CD14-positive monocyte (primary cell): ENCODE measurements at regions not wholly inside any gene's neighbourhood (a gene's known extent, or its start where the extent isn't known, plus 50 kb on each side); places are given as distances from the start of the nearest gene placed in this dataset.

Experiments
- DNase-seq, 3 donors: peaks; one replicate each; pipeline ENCODE4 v3.0.0-alpha.2; 2011 to 2022
- H2AFZ ChIP-seq: 2 replicates; pipeline ENCODE4 v1.6.0; 2012; ENCODE audit warnings: mild to moderate bottlenecking, low read depth, low read length, inconsistent platforms; ENCODE audit not compliant: insufficient read depth, poor library complexity, severe bottlenecking
- H3K27ac ChIP-seq, 2 donors: 1 replicate in 1 of 2; 2 replicates in 1 of 2; pipeline ENCODE4 v1.5.1; 2012 to 2013; ENCODE audit warnings: low read length in 2 of 2, control low read depth in 1 of 2, inconsistent platforms in 1 of 2, low read depth in 1 of 2, mild to moderate bottlenecking in 1 of 2
- H3K27me3 ChIP-seq, 2 donors: one replicate each; pipeline versions ENCODE4 v1.6.0 to v1.6.1; 2011 to 2013; ENCODE audit warnings: low read length in 2 of 2; ENCODE audit not compliant: control insufficient read depth in 2 of 2, insufficient read depth in 2 of 2
- H3K36me3 ChIP-seq, 2 donors: replicated peaks in 1 of 2; 1 replicate in 1 of 2; 2 replicates in 1 of 2; pipeline versions ENCODE4 v1.5.1 to v1.6.1; 2012 to 2013; ENCODE audit warnings: low read length in 2 of 2, control low read depth in 1 of 2, inconsistent platforms in 1 of 2, mild to moderate bottlenecking in 1 of 2; ENCODE audit not compliant: insufficient read depth in 2 of 2, control insufficient read depth in 1 of 2
- H3K4me1 ChIP-seq, 2 donors: 1 replicate in 1 of 2; 2 replicates in 1 of 2; pipeline versions ENCODE4 v1.5.1 to v1.6.1; 2012 to 2013; ENCODE audit warnings: low read length in 2 of 2, control low read depth in 1 of 2, inconsistent platforms in 1 of 2, mild to moderate bottlenecking in 1 of 2, moderate library complexity in 1 of 2; ENCODE audit not compliant: insufficient read depth in 2 of 2, control insufficient read depth in 1 of 2
- H3K4me2 ChIP-seq: replicated peaks from 2 replicates; pipeline ENCODE3; 2012; ENCODE audit warnings: low read length, moderate library complexity, mild to moderate bottlenecking; ENCODE audit not compliant: poor library complexity, severe bottlenecking; ENCODE audit errors: extremely low read depth
- H3K4me3 ChIP-seq, 3 experiments: fragments of 200-600 bp in 1 of 3; sonication (generic) in 1 of 3; replicated peaks in 1 of 3; 1 replicate in 2 of 3; 2 replicates in 1 of 3; pipeline ENCODE4 v1.5.1; 2011 to 2013; ENCODE audit warnings: low read length in 3 of 3, mild to moderate bottlenecking in 3 of 3, control low read depth in 2 of 3, low read depth in 2 of 3, inconsistent platforms in 1 of 3, moderate library complexity in 1 of 3
- H3K79me2 ChIP-seq: 2 replicates; pipeline ENCODE4 v1.6.0; 2012; ENCODE audit warnings: mild to moderate bottlenecking, control low read depth, inconsistent platforms, low read length, moderate library complexity; ENCODE audit not compliant: insufficient read depth
- H3K9ac ChIP-seq: 2 replicates; pipeline ENCODE4 v1.6.0; 2017; ENCODE audit warnings: low read length, mild to moderate bottlenecking; ENCODE audit not compliant: insufficient read depth, poor library complexity, severe bottlenecking
- H3K9me3 ChIP-seq, 2 donors: replicated peaks in 1 of 2; 1 replicate in 1 of 2; 2 replicates in 1 of 2; pipeline versions ENCODE4 v1.5.1 to v1.6.1; 2012 to 2013; ENCODE audit warnings: low read length in 2 of 2, control low read depth in 1 of 2; ENCODE audit not compliant: control insufficient read depth in 1 of 2, insufficient read depth in 1 of 2
- H4K20me1 ChIP-seq: 2 replicates; pipeline ENCODE4 v1.6.0; 2012; ENCODE audit warnings: mild to moderate bottlenecking, low read length, control low read depth, moderate library complexity; ENCODE audit not compliant: insufficient read depth
- H3K27ac Mint-ChIP-seq, 7 donors: one replicate each; pipeline ENCODE4 v1.8.0; 2020; ENCODE audit warnings: mild to moderate bottlenecking in 7 of 7, mixed read lengths in 7 of 7, moderate library complexity in 6 of 7, inconsistent platforms in 2 of 7
- H3K27me3 Mint-ChIP-seq, 3 donors: one replicate each; pipeline ENCODE4 v1.8.0; 2021 to 2022; ENCODE audit warnings: low read depth in 3 of 3, mild to moderate bottlenecking in 3 of 3, mixed read lengths in 3 of 3, moderate library complexity in 3 of 3, inconsistent platforms in 1 of 3
- H3K36me3 Mint-ChIP-seq, 2 donors: one replicate each; pipeline ENCODE4 v1.8.0; 2020; ENCODE audit warnings: mixed read lengths in 2 of 2, inconsistent platforms in 1 of 2, mild to moderate bottlenecking in 1 of 2
- H3K4me1 Mint-ChIP-seq: one replicate; pipeline ENCODE4 v1.8.0; 2020; ENCODE audit warnings: mild to moderate bottlenecking, mixed read lengths
- H3K4me3 Mint-ChIP-seq, 2 donors: one replicate each; pipeline ENCODE4 v1.8.0; 2020; ENCODE audit warnings: mild to moderate bottlenecking in 2 of 2, mixed read lengths in 2 of 2, moderate library complexity in 1 of 2
- H3K9me3 Mint-ChIP-seq, 7 donors: one replicate each; pipeline ENCODE4 v1.8.0; 2020 to 2022; ENCODE audit warnings: mixed read lengths in 7 of 7, mild to moderate bottlenecking in 6 of 7, moderate library complexity in 6 of 7, inconsistent platforms in 2 of 7
- WGBS: methylation state at CpG from one replicate; pipeline ENCODE4 v1.1.5; 2013; ENCODE audit warnings: missing lambda C conversion rate; ENCODE audit not compliant: insufficient coverage; 5-methylcytosine and 5-hydroxymethylcytosine counted together
- intact Hi-C, 2 donors: fragments of 100-400 bp; cut with micrococcal nuclease; formaldehyde crosslinking; loops; one replicate each; pipeline versions ENCODE4 v1.15.0 to v1.15.1; 2023
- TF ChIP-seq, protein P1 (sequence below): fragments of 200-600 bp; IDR thresholded peaks from one replicate; pipeline ENCODE4 v1.8.0; 2022; ENCODE audit warnings: antibody characterized with exemption, mild to moderate bottlenecking

DNA sequence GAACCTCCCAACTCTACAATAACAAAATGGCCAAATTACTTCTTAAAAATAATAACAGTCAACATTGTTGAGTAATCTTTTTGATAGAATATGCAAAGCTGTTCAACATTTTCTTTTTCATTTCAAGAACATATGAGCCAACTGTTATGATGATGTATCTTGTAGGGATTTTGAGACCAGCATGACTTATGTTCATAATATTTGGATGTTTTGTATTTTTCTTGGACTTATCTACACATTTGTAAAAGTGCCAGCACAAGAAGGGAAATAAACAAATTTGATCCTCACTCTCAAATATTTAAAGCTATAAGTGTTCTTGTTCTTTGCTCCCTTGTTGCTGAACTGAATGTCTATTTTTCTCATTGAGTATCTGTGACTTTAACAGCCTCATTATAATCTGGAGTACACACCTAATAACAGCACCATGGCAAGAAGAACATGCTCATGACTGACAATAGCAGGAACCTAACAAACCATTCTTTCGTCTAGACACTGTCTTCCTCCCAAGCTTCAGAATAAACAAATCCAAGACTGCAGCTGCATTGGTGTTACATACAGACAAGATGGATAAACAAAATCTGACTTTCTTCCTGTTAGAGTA lies 1049.7 kb downstream of the FAT4 start:
- WGBS: 60% methylated on average over 1 of the region's 1 CpG
- no peaks in the 10 kb centered on the region for H3K79me2 ChIP-seq
- DNase-seq: no peak
- Mint-ChIP-seq H3K4me1 (no peaks in the 10 kb centered on the region), H3K27ac (no peak overlapping the region), H3K27me3 (no peaks in the 10 kb centered on the region), H3K4me3 (no peak overlapping the region), H3K36me3 (no peaks in the 10 kb centered on the region), H3K9me3 (peaks cover 0 to 4% (median 2%) of the 10 kb centered on the region in 7 donors)
- H3K27me3 ChIP-seq: no peaks in the 10 kb centered on the region
- no peak overlapping the region for H2AFZ ChIP-seq
- H3K4me2 ChIP-seq: no peak overlapping the region
- H3K36me3 ChIP-seq: no peaks in the 10 kb centered on the region
- TF ChIP-seq, protein P1, sequence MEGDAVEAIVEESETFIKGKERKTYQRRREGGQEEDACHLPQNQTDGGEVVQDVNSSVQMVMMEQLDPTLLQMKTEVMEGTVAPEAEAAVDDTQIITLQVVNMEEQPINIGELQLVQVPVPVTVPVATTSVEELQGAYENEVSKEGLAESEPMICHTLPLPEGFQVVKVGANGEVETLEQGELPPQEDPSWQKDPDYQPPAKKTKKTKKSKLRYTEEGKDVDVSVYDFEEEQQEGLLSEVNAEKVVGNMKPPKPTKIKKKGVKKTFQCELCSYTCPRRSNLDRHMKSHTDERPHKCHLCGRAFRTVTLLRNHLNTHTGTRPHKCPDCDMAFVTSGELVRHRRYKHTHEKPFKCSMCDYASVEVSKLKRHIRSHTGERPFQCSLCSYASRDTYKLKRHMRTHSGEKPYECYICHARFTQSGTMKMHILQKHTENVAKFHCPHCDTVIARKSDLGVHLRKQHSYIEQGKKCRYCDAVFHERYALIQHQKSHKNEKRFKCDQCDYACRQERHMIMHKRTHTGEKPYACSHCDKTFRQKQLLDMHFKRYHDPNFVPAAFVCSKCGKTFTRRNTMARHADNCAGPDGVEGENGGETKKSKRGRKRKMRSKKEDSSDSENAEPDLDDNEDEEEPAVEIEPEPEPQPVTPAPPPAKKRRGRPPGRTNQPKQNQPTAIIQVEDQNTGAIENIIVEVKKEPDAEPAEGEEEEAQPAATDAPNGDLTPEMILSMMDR: no peak
- no peaks in the 10 kb centered on the region for H3K4me1 ChIP-seq
- H3K9me3 ChIP-seq: peaks cover 0 to 9% of the 10 kb centered on the region in 2 donors
- H3K9ac ChIP-seq: no peak overlapping the region
- H3K27ac ChIP-seq: no peak overlapping the region
- H4K20me1 ChIP-seq: no peaks in the 10 kb centered on the region
- intact Hi-C loops: no loop called here
- no peak overlapping the region for H3K4me3 ChIP-seq

DNA sequence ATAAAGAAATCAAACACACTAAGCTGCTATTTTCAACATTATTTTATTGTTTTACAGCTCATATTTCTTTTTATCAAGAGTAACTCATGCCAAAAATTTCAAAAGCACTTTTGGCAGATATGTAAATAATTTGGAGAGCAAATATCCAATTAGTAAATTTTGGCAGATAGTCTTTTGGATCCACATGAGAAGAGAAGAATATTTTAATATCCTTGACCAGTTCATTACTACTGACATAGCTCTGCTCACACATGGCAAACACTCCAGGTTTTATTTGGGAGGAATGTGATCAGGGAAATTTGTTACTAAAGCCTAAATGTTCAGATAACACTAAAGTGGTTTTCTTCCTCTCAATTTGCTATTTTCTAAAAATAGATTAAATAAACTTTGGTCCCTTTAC lies 1054.3 kb downstream of the FAT4 start:
- H3K27me3 ChIP-seq: no peaks in the 10 kb centered on the region
- Mint-ChIP-seq H3K27ac (no peak overlapping the region), H3K4me1 (no peaks in the 10 kb centered on the region), H3K27me3 (no peaks in the 10 kb centered on the region), H3K4me3 (no peak overlapping the region), H3K36me3 (no peaks in the 10 kb centered on the region), H3K9me3 (peaks cover 0 to 4% (median 1%) of the 10 kb centered on the region in 7 donors)
- H3K9me3 ChIP-seq: no peaks in the 10 kb centered on the region
- intact Hi-C loops: no loop called here
- TF ChIP-seq, protein P1: no peak
- no peaks in the 10 kb centered on the region for H3K4me1 ChIP-seq
- no peak overlapping the region for H3K9ac ChIP-seq
- H3K27ac ChIP-seq: no peak overlapping the region
- H3K4me2 ChIP-seq: no peak overlapping the region
- no peak for DNase-seq
- H3K4me3 ChIP-seq: no peak overlapping the region
- no peaks in the 10 kb centered on the region for H3K79me2 ChIP-seq
- no peak overlapping the region for H2AFZ ChIP-seq
- H3K36me3 ChIP-seq: no peaks in the 10 kb centered on the region
- H4K20me1 ChIP-seq: no peaks in the 10 kb centered on the region
